GM13976 (cell line): ENCODE measurements at regions not wholly inside any gene's neighbourhood (a gene's known extent, or its start where the extent isn't known, plus 50 kb on each side); places are given as distances from the start of the nearest gene placed in this dataset.

ENCODE experiments used
- DNase-seq: peaks from one replicate; pipeline ENCODE4 v3.0.0; 2012; ENCODE audit warnings: low spot score
- in situ Hi-C: fragments of 300-500 bp; cut with MboI; formaldehyde crosslinking; loops from one replicate; pipeline ENCODE4 v1.12.0; 2022; ENCODE audit warnings: low sequenced_read_pairs, mixed read lengths, inconsistent platforms; ENCODE audit not compliant: unreplicated experiment
- TF ChIP-seq, protein P1 (sequence below): IDR thresholded peaks from 2 replicates; pipeline ENCODE4 v1.5.1; 2012; ENCODE audit warnings: borderline replicate concordance, mild to moderate bottlenecking; ENCODE audit not compliant: insufficient read depth; ENCODE audit errors: extremely low read depth, missing control alignments, control extremely low read depth

- in situ Hi-C loops = loop anchor here (10.0 kb wide), 2 partner anchors 121 to 341 kb away; no protein-coding TSS in a partner anchor
- DNase-seq = no peak
- TF ChIP-seq, protein P1, sequence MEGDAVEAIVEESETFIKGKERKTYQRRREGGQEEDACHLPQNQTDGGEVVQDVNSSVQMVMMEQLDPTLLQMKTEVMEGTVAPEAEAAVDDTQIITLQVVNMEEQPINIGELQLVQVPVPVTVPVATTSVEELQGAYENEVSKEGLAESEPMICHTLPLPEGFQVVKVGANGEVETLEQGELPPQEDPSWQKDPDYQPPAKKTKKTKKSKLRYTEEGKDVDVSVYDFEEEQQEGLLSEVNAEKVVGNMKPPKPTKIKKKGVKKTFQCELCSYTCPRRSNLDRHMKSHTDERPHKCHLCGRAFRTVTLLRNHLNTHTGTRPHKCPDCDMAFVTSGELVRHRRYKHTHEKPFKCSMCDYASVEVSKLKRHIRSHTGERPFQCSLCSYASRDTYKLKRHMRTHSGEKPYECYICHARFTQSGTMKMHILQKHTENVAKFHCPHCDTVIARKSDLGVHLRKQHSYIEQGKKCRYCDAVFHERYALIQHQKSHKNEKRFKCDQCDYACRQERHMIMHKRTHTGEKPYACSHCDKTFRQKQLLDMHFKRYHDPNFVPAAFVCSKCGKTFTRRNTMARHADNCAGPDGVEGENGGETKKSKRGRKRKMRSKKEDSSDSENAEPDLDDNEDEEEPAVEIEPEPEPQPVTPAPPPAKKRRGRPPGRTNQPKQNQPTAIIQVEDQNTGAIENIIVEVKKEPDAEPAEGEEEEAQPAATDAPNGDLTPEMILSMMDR = no peak
These were observed 78.8 kb upstream of the WDR26 start for GRCh38 chr1:224513383-224513782.

DNA sequence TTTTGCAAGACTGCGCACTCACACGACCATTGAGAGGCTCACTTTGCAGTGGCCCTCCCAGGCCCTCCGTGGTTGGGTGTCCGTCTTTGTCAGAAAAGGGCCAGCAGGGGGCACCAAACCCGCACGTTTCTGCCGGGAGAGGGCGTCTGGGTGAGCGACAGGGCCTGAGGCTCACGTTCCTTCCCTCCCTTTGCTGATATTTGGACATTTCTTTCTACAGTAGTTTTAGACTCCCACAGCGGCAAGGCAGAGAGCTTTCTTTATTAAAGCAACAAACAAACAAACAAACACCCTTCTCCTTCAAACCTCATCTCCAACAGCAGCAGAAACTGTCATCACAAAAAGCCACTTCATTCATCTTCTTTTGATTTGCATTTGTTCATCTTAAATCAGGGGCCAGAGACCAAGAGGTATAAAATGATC lies 79.2 kb upstream of the WDR26 start:
- in situ Hi-C loops = loop anchor here (10.0 kb wide), 2 partner anchors 121 to 341 kb away; no protein-coding TSS in a partner anchor
- peak; percentile 88 for DNase-seq
- TF ChIP-seq, protein P1 = peak; percentile 94

- in situ Hi-C loops = loop anchor here (10.0 kb wide), 2 partner anchors 118 to 338 kb away; no protein-coding TSS in a partner anchor
- TF ChIP-seq, protein P1 = no peak
- no peak for DNase-seq
These were observed 82.6 kb upstream of the WDR26 start for GRCh38 chr1:224517171-224517570.

DNA sequence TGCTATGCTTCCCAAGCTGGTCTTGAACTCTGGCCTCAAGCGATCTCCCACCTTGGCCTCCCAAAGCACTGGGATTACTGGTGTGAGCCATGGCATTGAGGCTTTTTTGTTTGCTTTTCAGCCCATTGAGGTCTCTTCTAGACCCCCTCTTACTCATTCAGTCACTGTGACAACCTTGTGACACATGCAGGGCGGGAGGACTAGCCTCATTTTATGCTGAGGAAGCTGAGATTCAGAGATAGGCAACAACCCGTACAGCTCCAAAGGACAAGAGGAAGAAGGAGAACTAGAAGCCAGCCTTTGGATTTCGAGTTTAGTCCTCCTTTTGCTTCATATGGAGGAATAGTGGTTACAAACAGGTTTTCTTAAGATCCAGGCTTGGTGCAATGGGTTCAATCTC lies 83.9 kb upstream of the WDR26 start:
- no peak for DNase-seq
- in situ Hi-C loops = loop anchor here (10.0 kb wide), 2 partner anchors 116 to 336 kb away; no protein-coding TSS in a partner anchor
- TF ChIP-seq, protein P1 = no peak

GRCh38 chr1:224519874-224520273 lies 85.3 kb upstream of the WDR26 start:
- in situ Hi-C loops = loop anchor here (10.0 kb wide), 2 partner anchors 115 to 335 kb away; no protein-coding TSS in a partner anchor
- TF ChIP-seq, protein P1 = no peak
- DNase-seq = no peak

DNA sequence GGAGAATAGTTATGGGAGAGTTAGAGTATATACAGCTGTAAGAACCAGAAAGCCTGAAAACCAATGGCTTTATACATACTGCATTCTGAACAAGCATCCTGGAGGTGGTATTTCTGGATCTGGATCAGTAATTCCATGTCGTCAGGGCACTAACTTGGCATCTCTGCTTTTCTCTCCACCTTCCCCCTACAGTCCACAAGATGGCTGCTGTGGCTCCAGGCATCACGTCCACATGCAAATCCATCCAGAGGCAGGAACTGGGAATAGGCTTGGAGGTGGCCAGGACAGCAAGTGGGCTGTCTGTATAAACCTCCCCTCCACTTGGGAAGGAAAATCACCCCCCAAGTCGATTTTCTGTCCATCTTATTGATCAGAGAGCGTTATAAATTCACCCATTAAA lies 86.2 kb upstream of the WDR26 start:
- TF ChIP-seq, protein P1 = no peak
- in situ Hi-C loops = no loop called here
- no peak for DNase-seq

GRCh38 chr1:224521904-224522734 lies 87.5 kb upstream of the WDR26 start:
- TF ChIP-seq, protein P1 = no peak
- no peak for DNase-seq
- in situ Hi-C loops = no loop called here
